ENCODE measurements at regions not wholly inside any gene's neighbourhood (a gene's known extent, or its start where the extent isn't known, plus 50 kb on each side); places are given as distances from the start of the nearest gene placed in this dataset.

GRCh38 chr12:59088673-59089072 is 168.4 kb upstream of the LRIG3 start:
- Histone ChIP-seq H3K23me2 (ENCODE audit: insufficient read length, low read depth, low read length, poor library complexity, severe bottlenecking) (no peaks in the 10 kb centered on the region), H2AFZ (ENCODE audit: low read length) (no peak overlapping the region)
- TF ChIP-seq, protein P1, sequence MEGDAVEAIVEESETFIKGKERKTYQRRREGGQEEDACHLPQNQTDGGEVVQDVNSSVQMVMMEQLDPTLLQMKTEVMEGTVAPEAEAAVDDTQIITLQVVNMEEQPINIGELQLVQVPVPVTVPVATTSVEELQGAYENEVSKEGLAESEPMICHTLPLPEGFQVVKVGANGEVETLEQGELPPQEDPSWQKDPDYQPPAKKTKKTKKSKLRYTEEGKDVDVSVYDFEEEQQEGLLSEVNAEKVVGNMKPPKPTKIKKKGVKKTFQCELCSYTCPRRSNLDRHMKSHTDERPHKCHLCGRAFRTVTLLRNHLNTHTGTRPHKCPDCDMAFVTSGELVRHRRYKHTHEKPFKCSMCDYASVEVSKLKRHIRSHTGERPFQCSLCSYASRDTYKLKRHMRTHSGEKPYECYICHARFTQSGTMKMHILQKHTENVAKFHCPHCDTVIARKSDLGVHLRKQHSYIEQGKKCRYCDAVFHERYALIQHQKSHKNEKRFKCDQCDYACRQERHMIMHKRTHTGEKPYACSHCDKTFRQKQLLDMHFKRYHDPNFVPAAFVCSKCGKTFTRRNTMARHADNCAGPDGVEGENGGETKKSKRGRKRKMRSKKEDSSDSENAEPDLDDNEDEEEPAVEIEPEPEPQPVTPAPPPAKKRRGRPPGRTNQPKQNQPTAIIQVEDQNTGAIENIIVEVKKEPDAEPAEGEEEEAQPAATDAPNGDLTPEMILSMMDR (conservative IDR thresholded peaks at IDR 0.05) = no peak

More at GRCh38 chr12:59088673-59089072, 168.4 kb upstream of the LRIG3 start:
- no peaks in the 10 kb centered on the region for H3K27me3 ChIP-seq (ENCODE audit: insufficient read depth, low read length)
- H4K8ac ChIP-seq (replicated peaks; ENCODE audit: insufficient read length, low read depth, low read length) = no peak overlapping the region
- H3K14ac ChIP-seq (ENCODE audit: insufficient read depth, low read length) = no peak overlapping the region
- H3K9me3 ChIP-seq (ENCODE audit: control insufficient read depth, low read depth, low read length) = no peaks in the 10 kb centered on the region
- H3K4me2 ChIP-seq (ENCODE audit: insufficient read depth, insufficient read length, low read length) = no peak overlapping the region
- no peak overlapping the region for H3K18ac ChIP-seq (ENCODE audit: insufficient read length, low read depth, low read length)
- no peak overlapping the region for H2BK12ac ChIP-seq (ENCODE audit: insufficient read length, low read depth, low read length)
- no peak overlapping the region for H3K4ac ChIP-seq (ENCODE audit: low read depth, low read length)
- H3K27ac ChIP-seq (ENCODE audit: insufficient read length, low read depth, low read length) = no peak overlapping the region
- H2BK20ac ChIP-seq (ENCODE audit: low read depth, low read length, poor library complexity, severe bottlenecking) = no peak overlapping the region
- H2BK5ac ChIP-seq (ENCODE audit: insufficient read length, low read length) = no peak overlapping the region
- no peaks in the 10 kb centered on the region for H3K79me2 ChIP-seq (ENCODE audit: insufficient read depth, low read length)
- Mint-ChIP-seq H3K27me3 (ENCODE audit: low read depth) (no peaks in the 10 kb centered on the region), H3K4me1 (peaks cover 19 to 33% of the 10 kb centered on the region in 2 experiments), H3K36me3 (ENCODE audit: insufficient read depth in 1 of 3, low read depth in 3 of 3) (no peaks in the 10 kb centered on the region), H3K4me3 (no peak overlapping the region), H3K9me3 (no peaks in the 10 kb centered on the region), H3K27ac (no peak overlapping the region)
- no peak overlapping the region for H4K5ac ChIP-seq (ENCODE audit: insufficient read length, low read depth, low read length)
- no peak overlapping the region for H2BK120ac ChIP-seq (ENCODE audit: low read depth, low read length, poor library complexity, severe bottlenecking)
- H4K91ac ChIP-seq (ENCODE audit: insufficient read length, low read depth, low read length) = no peak overlapping the region
- H3K4me1 ChIP-seq (ENCODE audit: insufficient read depth, low read length) = no peaks in the 10 kb centered on the region; the same call in 1 of the 2 replicates
- WGBS (ENCODE audit: extremely low coverage, insufficient read length, low lambda C conversion rate) = no CpG with 5 or more reads among the region's 5 CpGs
- H4K20me1 ChIP-seq (ENCODE audit: control insufficient read depth, insufficient read depth, insufficient read length) = no peaks in the 10 kb centered on the region
- H3K56ac ChIP-seq (ENCODE audit: insufficient read length, low read depth, low read length) = no peak overlapping the region
- DNase-seq = no peak
- H3K79me1 ChIP-seq (ENCODE audit: insufficient read depth, low read depth, low read length, poor library complexity, severe bottlenecking) = no peaks in the 10 kb centered on the region
- H2BK15ac ChIP-seq (ENCODE audit: low read depth, low read length) = no peak overlapping the region
- H2AK5ac ChIP-seq (ENCODE audit: insufficient read length, low read length) = no peak overlapping the region
- H3K23ac ChIP-seq (ENCODE audit: insufficient read length, low read depth, low read length) = no peak overlapping the region
- no peak overlapping the region for H3T11ph ChIP-seq (ENCODE audit: low read length)
- H3K9ac ChIP-seq (ENCODE audit: extremely low read depth, insufficient read length, low read length) = no peak overlapping the region
